Astrocyte (in vitro differentiated cells and primary cell): ENCODE measurements at regions not wholly inside any gene's neighbourhood (a gene's known extent, or its start where the extent isn't known, plus 50 kb on each side); places are given as distances from the start of the nearest gene placed in this dataset.
A peak's percentile ranks its signal among the peaks of the same experiment; 100 is the strongest.

Experiments used
- DNase-seq: peaks from one replicate; pipeline ENCODE4 v3.0.0-alpha.2; 2010; ENCODE audit warnings: low read depth
- FAIRE-seq: peaks from 2 replicates; lab custom pipeline; 2011; peaks lifted over from hg19 to GRCh38; lab: Jason Lieb, UNC
- H2AFZ ChIP-seq: 2 replicates; pipeline ENCODE4 v1.6.0; 2012; ENCODE audit warnings: low read depth, low read length, inconsistent platforms
- H3K27ac ChIP-seq: 2 replicates; pipeline ENCODE4 v1.5.1; 2011; ENCODE audit warnings: low read depth, low read length, inconsistent platforms
- H3K27me3 ChIP-seq: 2 replicates; pipeline ENCODE4 v1.6.0; 2011; ENCODE audit warnings: low read length, inconsistent platforms; ENCODE audit not compliant: insufficient read depth
- H3K36me3 ChIP-seq: 2 replicates; pipeline ENCODE4 v1.5.1; 2011; ENCODE audit warnings: low read length, inconsistent platforms; ENCODE audit not compliant: insufficient read depth
- H3K4me1 ChIP-seq: 2 replicates; pipeline ENCODE4 v1.5.1; 2011; ENCODE audit warnings: low read length, inconsistent platforms; ENCODE audit not compliant: insufficient read depth
- H3K4me2 ChIP-seq: 2 replicates; pipeline ENCODE4 v1.6.0; 2012; ENCODE audit warnings: low read length, inconsistent platforms
- H3K4me3 ChIP-seq: 2 replicates; pipeline ENCODE4 v1.5.1; 2011; ENCODE audit warnings: low read depth, mild to moderate bottlenecking, low read length, inconsistent platforms; ENCODE audit not compliant: insufficient read depth
- H3K79me2 ChIP-seq: 2 replicates; pipeline ENCODE4 v1.6.0; 2012; ENCODE audit warnings: mild to moderate bottlenecking, low read length, inconsistent platforms; ENCODE audit not compliant: insufficient read depth
- H3K9ac ChIP-seq: 2 replicates; pipeline ENCODE4 v1.6.0; 2012; ENCODE audit warnings: mild to moderate bottlenecking, low read length, inconsistent platforms
- H3K9me3 ChIP-seq: 2 replicates; pipeline ENCODE4 v1.5.1; 2012; ENCODE audit warnings: low read depth, mild to moderate bottlenecking, low read length, inconsistent platforms; ENCODE audit not compliant: insufficient read depth
- H4K20me1 ChIP-seq: 2 replicates; pipeline ENCODE4 v1.6.0; 2012; ENCODE audit warnings: low read length, inconsistent platforms; ENCODE audit not compliant: insufficient read depth
- H3K27ac Mint-ChIP-seq: one replicate; pipeline ENCODE4 v1.8.0; 2021; ENCODE audit warnings: mild to moderate bottlenecking, mixed read lengths; ENCODE audit not compliant: unreplicated experiment
- H3K27me3 Mint-ChIP-seq: one replicate; pipeline ENCODE4 v1.8.0; 2021; ENCODE audit warnings: low read depth, mixed read lengths; ENCODE audit not compliant: unreplicated experiment
- H3K36me3 Mint-ChIP-seq: one replicate; pipeline ENCODE4 v1.8.0; 2021; ENCODE audit warnings: low read depth, mixed read lengths; ENCODE audit not compliant: unreplicated experiment
- H3K4me1 Mint-ChIP-seq: one replicate; pipeline ENCODE4 v1.8.0; 2021; ENCODE audit warnings: low read depth, mixed read lengths; ENCODE audit not compliant: unreplicated experiment
- H3K4me3 Mint-ChIP-seq: one replicate; pipeline ENCODE4 v1.8.0; 2021; ENCODE audit warnings: mild to moderate bottlenecking, moderate library complexity, mixed read lengths; ENCODE audit not compliant: unreplicated experiment
- H3K9me3 Mint-ChIP-seq: one replicate; pipeline ENCODE4 v1.8.0; 2021; ENCODE audit warnings: mild to moderate bottlenecking, mixed read lengths; ENCODE audit not compliant: unreplicated experiment
- CTCF ChIP-seq: IDR thresholded peaks from 2 replicates; pipeline ENCODE4 v1.5.1; 2011; ENCODE audit warnings: low read depth, mild to moderate bottlenecking, inconsistent platforms, low read length, moderate library complexity; ENCODE audit not compliant: insufficient read depth
- EZH2 ChIP-seq: IDR thresholded peaks from 2 replicates; pipeline ENCODE4 v1.6.1; 2012; ENCODE audit warnings: mild to moderate bottlenecking, low read length, inconsistent platforms; ENCODE audit not compliant: insufficient read depth

GRCh38 chr4:112075129-112075753 is 70.0 kb upstream of the FAM241A start:
- Histone ChIP-seq H3K4me3 (no peak overlapping the region), H3K4me2 (no peak overlapping the region), H2AFZ (no peak overlapping the region), H3K79me2 (no peaks in the 10 kb centered on the region), H3K9me3 (no peaks in the 10 kb centered on the region), H3K27ac (no peak overlapping the region), H3K36me3 (no peaks in the 10 kb centered on the region), H3K9ac (no peak overlapping the region), H4K20me1 (no peaks in the 10 kb centered on the region), H3K4me1 (no peaks in the 10 kb centered on the region), H3K27me3 (no peaks in the 10 kb centered on the region)
- no peak for TF ChIP-seq EZH2
- TF ChIP-seq CTCF = peak; percentile 85
- FAIRE-seq (peak; percentile 62), DNase-seq (peak; percentile 32)
- no peaks in the 10 kb centered on the region for H3K36me3 Mint-ChIP-seq
- H3K27ac Mint-ChIP-seq = no peak overlapping the region
- no peaks in the 10 kb centered on the region for H3K4me1 Mint-ChIP-seq
- peaks cover 5% of the 10 kb centered on the region for H3K9me3 Mint-ChIP-seq
- H3K27me3 Mint-ChIP-seq = no peaks in the 10 kb centered on the region
- no peak overlapping the region for H3K4me3 Mint-ChIP-seq

- TF ChIP-seq EZH2 (no peak), CTCF (no peak)
- Mint-ChIP-seq H3K4me1 (no peaks in the 10 kb centered on the region), H3K9me3 (peaks cover 5% of the 10 kb centered on the region), H3K27ac (no peak overlapping the region), H3K36me3 (no peaks in the 10 kb centered on the region), H3K27me3 (no peaks in the 10 kb centered on the region), H3K4me3 (no peak overlapping the region)
- Histone ChIP-seq H3K4me2 (no peak overlapping the region), H3K27ac (no peak overlapping the region), H4K20me1 (no peaks in the 10 kb centered on the region), H3K9me3 (no peaks in the 10 kb centered on the region), H3K4me1 (no peaks in the 10 kb centered on the region), H3K27me3 (no peaks in the 10 kb centered on the region), H3K4me3 (no peak overlapping the region), H3K9ac (no peak overlapping the region), H2AFZ (no peak overlapping the region), H3K79me2 (no peaks in the 10 kb centered on the region), H3K36me3 (no peaks in the 10 kb centered on the region)
- DNase-seq (no peak), FAIRE-seq (no peak)
Observed at GRCh38 chr4:112075906-112076305, 69.3 kb upstream of the FAM241A start.

GRCh38 chr4:112076919-112077608 is 68.2 kb upstream of the FAM241A start:
- Mint-ChIP-seq H3K4me3 (no peak overlapping the region), H3K27ac (no peak overlapping the region), H3K27me3 (no peaks in the 10 kb centered on the region), H3K36me3 (no peaks in the 10 kb centered on the region), H3K9me3 (peaks cover 5% of the 10 kb centered on the region), H3K4me1 (no peaks in the 10 kb centered on the region)
- no peak overlapping the region for H3K4me3 ChIP-seq
- no peak overlapping the region for H3K27ac ChIP-seq
- no peaks in the 10 kb centered on the region for H3K4me1 ChIP-seq
- FAIRE-seq = no peak
- no peak overlapping the region for H3K4me2 ChIP-seq
- H3K79me2 ChIP-seq = no peaks in the 10 kb centered on the region
- H3K36me3 ChIP-seq = no peaks in the 10 kb centered on the region
- no peak overlapping the region for H3K9ac ChIP-seq
- no peaks in the 10 kb centered on the region for H3K9me3 ChIP-seq
- TF ChIP-seq EZH2 (no peak), CTCF (no peak)
- no peaks in the 10 kb centered on the region for H3K27me3 ChIP-seq
- DNase-seq = no peak
- no peaks in the 10 kb centered on the region for H4K20me1 ChIP-seq
- H2AFZ ChIP-seq = no peak overlapping the region
